Gastrocnemius medialis (tissue), 4 donors: ENCODE measurements at regions not wholly inside any gene's neighbourhood (a gene's known extent, or its start where the extent isn't known, plus 50 kb on each side); places are given as distances from the start of the nearest gene placed in this dataset.

Experiments used
- CTCF ChIP-seq, 5 experiments: fragments of 450-650 bp in 3 of 5; fragments of 200-600 bp in 2 of 5; sonication (generic) in 2 of 5; IDR thresholded peaks in 4 of 5; conservative IDR thresholded peaks in 1 of 5; 1 replicate in 4 of 5; 2 replicates in 1 of 5; pipeline ENCODE4 v1.5.1; 2016 to 2019; ENCODE audit warnings: antibody characterized with exemption in 5 of 5, mild to moderate bottlenecking in 3 of 5, moderate library complexity in 3 of 5
- POLR2A ChIP-seq, 2 donors: fragments of 450-650 bp; IDR thresholded peaks; one replicate each; pipeline ENCODE4 v1.6.1; 2017; ENCODE audit warnings: antibody characterized with exemption in 2 of 2, mild to moderate bottlenecking in 2 of 2, moderate library complexity in 2 of 2

GRCh38 chr21:39099859-39100258 is 83.4 kb downstream of the PSMG1 start:
- TF ChIP-seq CTCF (IDR thresholded peaks at IDR 0.05 in 4 of 5, conservative IDR thresholded peaks at IDR 0.05 in 1 of 5) (no peak), POLR2A (IDR thresholded peaks at IDR 0.05) (no peak)
